Rectal smooth muscle tissue (tissue), 1 donor: ENCODE measurements at regions not wholly inside any gene's neighbourhood (a gene's known extent, or its start where the extent isn't known, plus 50 kb on each side); places are given as distances from the start of the nearest gene placed in this dataset.

Experiments used
- H3K27ac ChIP-seq: one replicate; pipeline ENCODE4 v1.7.0; 2013; ENCODE audit warnings: low read depth, low read length, inconsistent platforms
- H3K27me3 ChIP-seq: one replicate; pipeline ENCODE4 v1.7.0; 2013; ENCODE audit warnings: low read length; ENCODE audit not compliant: control insufficient read depth, insufficient read depth
- H3K36me3 ChIP-seq: one replicate; pipeline ENCODE4 v1.7.0; 2013; ENCODE audit warnings: low read length; ENCODE audit not compliant: control insufficient read depth, insufficient read depth
- H3K4me1 ChIP-seq: one replicate; pipeline ENCODE4 v1.7.0; 2013; ENCODE audit warnings: low read length; ENCODE audit not compliant: control insufficient read depth, insufficient read depth
- H3K4me3 ChIP-seq: one replicate; pipeline ENCODE4 v1.7.0; 2013; ENCODE audit warnings: low read length
- H3K9ac ChIP-seq: one replicate; pipeline ENCODE4 v1.7.0; 2013; ENCODE audit warnings: low read length

- Histone ChIP-seq H3K27me3 (no peaks in the 10 kb centered on the region), H3K9ac (no peak overlapping the region), H3K4me1 (no peaks in the 10 kb centered on the region), H3K36me3 (no peaks in the 10 kb centered on the region), H3K27ac (no peak overlapping the region), H3K4me3 (no peak overlapping the region)
Observed at GRCh38 chr16:66225696-66226095, 140.8 kb upstream of the CDH5 start.

DNA sequence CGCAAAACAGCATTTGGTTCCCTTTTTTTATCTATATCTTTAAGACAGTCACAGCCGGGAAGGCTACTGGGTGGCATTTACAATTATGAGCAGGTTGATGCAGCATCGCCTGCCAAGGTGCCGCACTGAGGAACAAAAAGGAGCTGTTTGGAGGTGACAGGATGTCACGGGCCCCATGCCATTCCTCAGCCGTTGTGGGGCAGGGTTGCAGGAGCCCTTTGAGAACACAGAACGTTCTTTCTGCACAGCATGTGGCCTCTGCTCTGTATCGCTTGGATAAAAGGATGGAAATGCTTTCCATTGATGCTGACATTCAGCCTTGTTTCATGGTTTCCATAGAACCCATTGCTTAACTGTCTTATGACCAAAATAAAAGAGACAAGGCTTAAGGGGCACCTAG is 141.9 kb upstream of the CDH5 start:
- Histone ChIP-seq H3K27ac (no peak overlapping the region), H3K36me3 (no peaks in the 10 kb centered on the region), H3K4me3 (no peak overlapping the region), H3K4me1 (no peaks in the 10 kb centered on the region), H3K9ac (no peak overlapping the region), H3K27me3 (no peaks in the 10 kb centered on the region)

GRCh38 chr16:66224186-66224585 is 142.3 kb upstream of the CDH5 start:
- H3K4me3 ChIP-seq: no peak overlapping the region
- no peaks in the 10 kb centered on the region for H3K4me1 ChIP-seq
- H3K36me3 ChIP-seq: no peaks in the 10 kb centered on the region
- no peak overlapping the region for H3K9ac ChIP-seq
- H3K27ac ChIP-seq: no peak overlapping the region
- no peaks in the 10 kb centered on the region for H3K27me3 ChIP-seq

DNA sequence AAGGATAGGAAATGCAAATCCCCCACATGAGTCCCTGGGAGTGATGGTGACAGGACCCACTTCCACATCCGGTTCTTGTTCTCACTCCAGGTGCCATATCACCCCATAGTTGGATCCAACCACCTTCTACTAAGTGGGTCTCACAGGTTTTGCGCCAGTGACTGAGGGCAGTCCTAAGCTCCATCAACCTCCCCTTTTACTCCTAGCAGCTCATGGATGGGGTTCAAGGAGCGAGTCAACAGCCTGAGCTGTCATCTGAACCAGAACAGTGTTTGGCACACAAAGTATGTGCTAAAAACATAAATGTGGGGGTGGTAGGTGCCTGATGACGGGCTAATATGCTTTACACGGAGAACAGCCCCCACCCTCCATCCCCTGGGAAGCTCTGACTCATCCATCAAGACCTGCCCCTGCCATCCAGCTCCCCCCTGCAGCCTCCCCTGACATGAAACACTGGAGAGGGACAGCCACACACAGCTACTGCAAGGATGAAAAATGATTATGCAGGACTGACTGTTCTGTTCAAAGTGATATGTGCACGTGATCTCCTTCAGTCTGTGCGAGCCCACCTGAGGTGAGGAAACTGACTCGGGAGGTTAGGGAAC is 143.2 kb upstream of the CDH5 start:
- no peak overlapping the region for H3K4me3 ChIP-seq
- H3K9ac ChIP-seq: no peak overlapping the region
- H3K27me3 ChIP-seq: no peaks in the 10 kb centered on the region
- H3K27ac ChIP-seq: no peak overlapping the region
- no peaks in the 10 kb centered on the region for H3K36me3 ChIP-seq
- no peaks in the 10 kb centered on the region for H3K4me1 ChIP-seq

DNA sequence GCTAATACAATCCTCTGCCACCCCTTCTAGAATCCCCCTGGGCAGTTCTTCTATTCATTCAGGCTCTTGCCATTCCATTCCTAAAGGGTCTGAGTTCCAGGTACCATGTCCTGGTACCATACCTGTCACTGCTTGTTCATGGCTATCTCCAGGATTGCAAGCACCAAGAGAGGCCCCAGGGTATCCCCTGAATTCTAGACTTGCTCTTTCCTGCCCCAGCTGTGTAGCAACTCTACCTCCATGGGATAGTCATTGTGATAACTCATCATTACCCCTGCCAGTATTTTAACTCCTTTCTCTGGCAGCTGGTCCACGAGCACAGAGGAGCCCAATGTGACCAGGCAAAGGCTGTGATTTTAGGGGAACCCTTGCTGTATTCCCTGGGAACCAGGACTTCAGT is 143.7 kb upstream of the CDH5 start:
- Histone ChIP-seq H3K27me3 (no peaks in the 10 kb centered on the region), H3K36me3 (no peaks in the 10 kb centered on the region), H3K9ac (no peak overlapping the region), H3K4me3 (no peak overlapping the region), H3K27ac (no peak overlapping the region), H3K4me1 (no peaks in the 10 kb centered on the region)

- no peak overlapping the region for H3K4me3 ChIP-seq
- no peaks in the 10 kb centered on the region for H3K4me1 ChIP-seq
- no peaks in the 10 kb centered on the region for H3K27me3 ChIP-seq
- H3K27ac ChIP-seq: no peak overlapping the region
- no peaks in the 10 kb centered on the region for H3K36me3 ChIP-seq
- H3K9ac ChIP-seq: no peak overlapping the region
Observed at GRCh38 chr16:66220702-66221101, 145.8 kb upstream of the CDH5 start.

DNA sequence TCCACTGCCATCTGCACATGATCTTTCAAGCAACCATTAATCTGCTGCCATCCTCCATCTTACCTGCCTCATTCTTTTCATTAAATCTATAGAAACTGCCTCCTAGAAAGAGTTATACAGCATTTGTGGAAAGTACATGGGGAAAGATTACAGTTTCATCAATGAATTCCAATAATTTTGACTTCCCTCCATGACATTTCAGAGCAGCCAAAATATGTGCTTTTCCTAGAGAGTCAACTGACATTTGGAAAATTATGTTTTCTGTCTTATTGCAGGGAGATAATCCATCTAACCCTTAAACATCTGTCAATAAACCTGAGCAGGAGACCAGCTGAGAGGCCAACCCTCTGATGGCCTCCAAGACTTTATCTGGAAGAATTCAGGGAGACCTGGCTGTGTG is 147.0 kb upstream of the CDH5 start:
- Histone ChIP-seq H3K9ac (no peak overlapping the region), H3K4me3 (no peak overlapping the region), H3K27ac (no peak overlapping the region)

DNA sequence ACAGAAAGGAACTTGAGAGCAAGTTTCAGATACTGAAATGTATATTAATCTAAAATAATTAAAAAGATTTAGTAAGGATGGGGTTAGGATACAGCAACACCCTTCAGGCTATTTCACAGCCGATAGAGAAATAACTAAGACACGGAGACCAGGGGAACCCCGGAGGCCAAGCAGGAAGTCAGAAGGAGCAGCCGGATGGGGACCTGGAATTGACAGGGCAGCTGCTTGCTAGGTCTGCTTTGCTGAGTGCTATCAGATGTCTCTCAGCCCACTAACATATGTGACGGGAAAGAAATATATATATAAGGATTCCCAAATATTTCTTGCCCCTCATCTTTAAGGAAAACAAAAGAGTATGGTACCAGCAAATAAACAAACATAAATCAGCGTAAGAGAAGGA is 154.1 kb upstream of the CDH5 start:
- H3K27ac ChIP-seq: no peak overlapping the region
- no peak overlapping the region for H3K9ac ChIP-seq
- no peak overlapping the region for H3K4me3 ChIP-seq
- H3K36me3 ChIP-seq: no peaks in the 10 kb centered on the region
- H3K4me1 ChIP-seq: no peaks in the 10 kb centered on the region
- H3K27me3 ChIP-seq: no peaks in the 10 kb centered on the region

More for the DNA sequence above, 147.0 kb upstream of the CDH5 start:
- H3K27me3 ChIP-seq: no peaks in the 10 kb centered on the region
- H3K4me1 ChIP-seq: no peaks in the 10 kb centered on the region
- no peaks in the 10 kb centered on the region for H3K36me3 ChIP-seq

DNA sequence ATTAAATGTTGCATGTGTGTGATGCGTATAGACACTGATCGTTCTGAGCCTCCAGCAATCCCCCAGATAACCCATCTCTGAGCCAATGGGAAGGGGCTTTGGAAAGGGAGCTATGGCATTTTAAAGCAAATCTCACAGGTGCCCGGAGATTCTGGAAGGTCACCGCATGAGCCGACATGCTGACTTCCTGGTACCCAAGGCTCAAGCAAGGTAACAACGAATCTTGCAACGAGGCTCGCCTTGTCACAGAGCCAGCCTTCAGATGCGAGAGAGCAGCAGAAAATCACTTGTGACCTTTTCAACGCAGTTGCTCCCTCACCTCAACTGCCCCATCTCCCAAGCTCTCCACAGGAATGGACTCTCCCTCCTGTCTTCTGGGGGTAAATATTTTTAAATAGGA is 154.8 kb upstream of the CDH5 start:
- no peaks in the 10 kb centered on the region for H3K4me1 ChIP-seq
- H3K27me3 ChIP-seq: no peaks in the 10 kb centered on the region
- no peak overlapping the region for H3K4me3 ChIP-seq
- no peak overlapping the region for H3K27ac ChIP-seq
- no peaks in the 10 kb centered on the region for H3K36me3 ChIP-seq
- no peak overlapping the region for H3K9ac ChIP-seq

DNA sequence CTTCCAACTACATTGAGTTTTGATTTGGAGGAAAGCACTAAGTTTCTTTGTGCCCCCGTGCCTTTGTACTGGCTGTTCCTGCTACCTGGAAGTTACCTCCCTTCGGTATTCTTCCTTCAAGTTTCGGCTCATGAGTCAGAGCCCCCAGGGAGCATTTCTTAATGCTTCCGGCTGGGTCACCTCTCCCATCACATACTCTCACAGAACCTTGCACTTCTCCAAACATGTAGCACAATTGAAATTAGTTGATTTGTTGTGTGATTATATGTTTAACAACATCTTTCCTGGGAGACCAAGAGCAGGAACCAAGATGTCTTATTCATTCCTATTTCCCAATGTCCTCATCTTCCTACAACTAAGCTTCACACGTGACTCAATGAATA is 158.6 kb upstream of the CDH5 start:
- no peak overlapping the region for H3K27ac ChIP-seq
- H3K4me3 ChIP-seq: no peak overlapping the region
- H3K4me1 ChIP-seq: no peaks in the 10 kb centered on the region
- no peaks in the 10 kb centered on the region for H3K27me3 ChIP-seq
- H3K9ac ChIP-seq: no peak overlapping the region
- H3K36me3 ChIP-seq: no peaks in the 10 kb centered on the region

DNA sequence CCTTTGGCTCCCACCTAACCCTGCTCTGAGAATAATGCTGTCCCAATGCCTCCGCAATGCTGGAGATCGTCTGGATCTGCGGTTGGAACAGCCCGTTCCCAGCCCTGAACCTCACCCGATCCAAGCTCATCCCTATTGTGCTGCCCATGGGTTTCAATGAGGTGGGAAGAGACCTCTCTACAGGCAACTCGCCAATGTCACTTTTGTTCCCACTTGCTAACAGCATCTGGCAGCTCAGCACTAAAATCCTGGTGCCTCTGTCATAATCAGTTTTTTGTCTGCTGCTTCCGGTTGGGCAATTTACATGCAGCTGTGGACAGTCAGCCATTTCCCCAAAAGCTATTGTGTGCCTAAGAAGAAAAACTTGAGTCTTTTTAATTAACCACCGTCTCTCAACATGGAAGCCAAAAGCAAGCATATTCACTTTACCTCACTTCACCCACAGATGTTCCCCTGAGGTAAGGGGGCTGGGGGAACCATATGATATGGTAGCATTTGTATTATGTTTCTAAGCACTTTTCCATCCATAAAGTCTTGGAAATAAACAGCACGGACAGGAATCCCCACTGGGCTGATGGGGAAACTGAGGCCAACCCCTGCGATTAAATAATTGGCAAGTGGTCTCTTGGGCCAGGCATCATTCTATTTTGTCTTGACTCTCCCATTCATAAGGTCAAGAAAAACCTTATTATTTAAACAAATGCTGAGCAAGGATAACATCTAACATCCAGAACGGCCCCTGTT is 159.2 kb upstream of the CDH5 start:
- Histone ChIP-seq H3K4me1 (no peaks in the 10 kb centered on the region), H3K27ac (no peak overlapping the region), H3K36me3 (no peaks in the 10 kb centered on the region), H3K27me3 (no peaks in the 10 kb centered on the region), H3K9ac (no peak overlapping the region), H3K4me3 (no peak overlapping the region)

DNA sequence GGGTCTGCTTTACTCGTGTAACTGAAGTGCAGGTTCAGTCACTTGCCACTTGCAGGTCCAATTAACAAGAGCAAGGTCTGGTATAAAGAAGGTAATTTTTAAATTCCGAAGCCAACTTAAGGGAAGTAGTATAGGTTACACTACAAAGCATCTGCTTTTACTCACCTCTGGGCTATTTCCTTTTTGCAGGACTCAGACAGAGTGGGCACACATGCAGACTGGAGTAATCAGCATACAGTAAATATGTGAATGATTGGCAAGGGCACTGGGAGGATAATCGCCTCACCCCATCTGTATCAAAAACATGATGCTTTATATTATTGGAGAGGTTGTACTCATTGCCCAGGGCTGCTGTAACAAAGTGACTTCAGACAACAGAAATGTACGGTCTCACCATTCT is 160.1 kb upstream of the CDH5 start:
- H3K27me3 ChIP-seq: no peaks in the 10 kb centered on the region
- no peaks in the 10 kb centered on the region for H3K4me1 ChIP-seq
- H3K36me3 ChIP-seq: no peaks in the 10 kb centered on the region
- no peak overlapping the region for H3K4me3 ChIP-seq
- H3K9ac ChIP-seq: no peak overlapping the region
- H3K27ac ChIP-seq: no peak overlapping the region
